Activated CD8-positive, alpha-beta T cell treated with anti-CD3 and anti-CD28 coated beads for 36 hours (primary cell): ENCODE measurements at regions not wholly inside any gene's neighbourhood (a gene's known extent, or its start where the extent isn't known, plus 50 kb on each side); places are given as distances from the start of the nearest gene placed in this dataset.

Experiments
- ATAC-seq: fragments of 200-7000 bp; cut with Tn5 transposase; one replicate; pipeline ENCODE4 v1.10.0; 2021; ENCODE audit warnings: mild to moderate bottlenecking, moderate library complexity
- CTCF ChIA-PET: fragments of 350-600 bp; sonication (Branson Sonifier 250); formaldehyde crosslinking; loops from one replicate; lab custom pipeline; 2021; ENCODE audit warnings: antibody characterized with exemption; lab: Charles Lee
- POLR2A ChIA-PET: fragments of 350-600 bp; sonication (Branson Sonifier 250); formaldehyde crosslinking; loops from one replicate; lab custom pipeline; 2021; ENCODE audit warnings: antibody characterized with exemption; lab: Charles Lee
- DNase-seq: peaks from one replicate; pipeline ENCODE4 v3.0.0-alpha.2; 2020
- H3K27ac Mint-ChIP-seq: one replicate; pipeline ENCODE4 v1.8.0; 2021; ENCODE audit warnings: mild to moderate bottlenecking, mixed read lengths
- H3K27me3 Mint-ChIP-seq: one replicate; pipeline ENCODE4 v1.8.0; 2021; ENCODE audit warnings: mixed read lengths
- H3K36me3 Mint-ChIP-seq: one replicate; pipeline ENCODE4 v1.8.0; 2021; ENCODE audit warnings: low read depth, mixed read lengths
- H3K4me1 Mint-ChIP-seq: one replicate; pipeline ENCODE4 v1.8.0; 2021; ENCODE audit warnings: low read depth, mixed read lengths
- H3K4me3 Mint-ChIP-seq: one replicate; pipeline ENCODE4 v1.8.0; 2021; ENCODE audit warnings: mild to moderate bottlenecking, moderate library complexity, mixed read lengths
- H3K9me3 Mint-ChIP-seq: one replicate; pipeline ENCODE4 v1.8.0; 2021; ENCODE audit warnings: mixed read lengths
- intact Hi-C: fragments of 100-400 bp; cut with micrococcal nuclease; formaldehyde crosslinking; loops from one replicate; pipeline ENCODE4 v1.10.0; 2022
- TF ChIP-seq, protein P1 (sequence below): fragments of 200-600 bp; IDR thresholded peaks from one replicate; pipeline ENCODE4 v1.8.0; 2022; ENCODE audit warnings: antibody characterized with exemption, mild to moderate bottlenecking

GRCh38 chr10:64060389-64060788 is 539.2 kb downstream of the REEP3 start:
- TF ChIP-seq, protein P1, sequence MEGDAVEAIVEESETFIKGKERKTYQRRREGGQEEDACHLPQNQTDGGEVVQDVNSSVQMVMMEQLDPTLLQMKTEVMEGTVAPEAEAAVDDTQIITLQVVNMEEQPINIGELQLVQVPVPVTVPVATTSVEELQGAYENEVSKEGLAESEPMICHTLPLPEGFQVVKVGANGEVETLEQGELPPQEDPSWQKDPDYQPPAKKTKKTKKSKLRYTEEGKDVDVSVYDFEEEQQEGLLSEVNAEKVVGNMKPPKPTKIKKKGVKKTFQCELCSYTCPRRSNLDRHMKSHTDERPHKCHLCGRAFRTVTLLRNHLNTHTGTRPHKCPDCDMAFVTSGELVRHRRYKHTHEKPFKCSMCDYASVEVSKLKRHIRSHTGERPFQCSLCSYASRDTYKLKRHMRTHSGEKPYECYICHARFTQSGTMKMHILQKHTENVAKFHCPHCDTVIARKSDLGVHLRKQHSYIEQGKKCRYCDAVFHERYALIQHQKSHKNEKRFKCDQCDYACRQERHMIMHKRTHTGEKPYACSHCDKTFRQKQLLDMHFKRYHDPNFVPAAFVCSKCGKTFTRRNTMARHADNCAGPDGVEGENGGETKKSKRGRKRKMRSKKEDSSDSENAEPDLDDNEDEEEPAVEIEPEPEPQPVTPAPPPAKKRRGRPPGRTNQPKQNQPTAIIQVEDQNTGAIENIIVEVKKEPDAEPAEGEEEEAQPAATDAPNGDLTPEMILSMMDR: no peak
- Mint-ChIP-seq H3K27ac (no peak overlapping the region), H3K27me3 (peaks cover 1% of the 10 kb centered on the region), H3K4me3 (no peak overlapping the region), H3K36me3 (no peaks in the 10 kb centered on the region), H3K9me3 (no peaks in the 10 kb centered on the region), H3K4me1 (no peaks in the 10 kb centered on the region)
- ChIA-PET POLR2A (no interaction called here), CTCF (no interaction called here)
- intact Hi-C loops: no loop called here
- DNase-seq (no peak), ATAC-seq (no peak)

GRCh38 chr10:64062793-64063192 is 541.6 kb downstream of the REEP3 start:
- Mint-ChIP-seq H3K4me1 (no peaks in the 10 kb centered on the region), H3K36me3 (no peaks in the 10 kb centered on the region), H3K27me3 (peaks cover 1% of the 10 kb centered on the region), H3K4me3 (no peak overlapping the region), H3K9me3 (no peaks in the 10 kb centered on the region), H3K27ac (no peak overlapping the region)
- TF ChIP-seq, protein P1: no peak
- intact Hi-C loops: no loop called here
- POLR2A ChIA-PET: interaction anchor here (1.1 kb wide), 1 partner anchor 401 kb away, joined by 3 read pairs; no protein-coding TSS in a partner anchor
- CTCF ChIA-PET: interaction anchor here (2.3 kb wide), 1 partner anchor 21 kb away, joined by 8 read pairs; no protein-coding TSS in a partner anchor
- DNase-seq (no peak), ATAC-seq (no peak)

DNA sequence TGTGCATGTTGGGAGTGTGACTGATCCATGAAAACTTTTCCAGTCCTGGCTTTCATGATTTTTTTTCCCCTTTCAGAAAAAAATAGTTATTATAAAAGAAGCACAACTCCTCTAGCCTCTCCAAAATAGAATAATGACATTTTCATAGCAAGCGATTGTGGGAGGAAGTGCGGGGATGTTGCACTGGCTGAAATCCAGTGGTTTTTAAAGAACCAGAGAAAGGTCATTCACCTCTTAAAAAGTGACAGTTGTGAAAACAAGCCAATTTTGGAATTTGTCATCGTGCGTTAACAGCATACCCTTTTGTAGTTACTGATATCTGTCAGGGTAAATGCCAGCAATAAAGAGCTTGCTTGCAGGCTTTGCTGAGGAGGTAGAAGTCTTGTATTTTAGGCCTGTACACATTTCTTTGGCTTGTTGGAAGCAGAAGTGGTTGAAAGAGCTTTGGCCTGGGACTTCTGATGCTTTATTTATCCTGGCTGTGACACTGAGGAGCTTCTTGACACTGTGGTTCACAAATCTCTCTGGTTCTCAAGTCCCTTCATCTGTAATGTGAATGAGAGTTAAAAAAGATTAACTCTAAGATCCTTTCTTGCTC is 545.9 kb downstream of the REEP3 start:
- TF ChIP-seq, protein P1: no peak
- intact Hi-C loops: no loop called here
- no peak for ATAC-seq
- Mint-ChIP-seq H3K36me3 (no peaks in the 10 kb centered on the region), H3K27me3 (peaks cover 1% of the 10 kb centered on the region), H3K9me3 (no peaks in the 10 kb centered on the region), H3K4me1 (no peaks in the 10 kb centered on the region), H3K27ac (no peak overlapping the region), H3K4me3 (no peak overlapping the region)
- POLR2A ChIA-PET: no interaction called here
- DNase-seq: no peak
- CTCF ChIA-PET: no interaction called here

GRCh38 chr10:64067859-64068258 is 546.7 kb downstream of the REEP3 start:
- TF ChIP-seq, protein P1: no peak
- Mint-ChIP-seq H3K4me1 (no peaks in the 10 kb centered on the region), H3K4me3 (no peak overlapping the region), H3K27ac (no peak overlapping the region), H3K36me3 (no peaks in the 10 kb centered on the region), H3K9me3 (no peaks in the 10 kb centered on the region), H3K27me3 (peaks cover 1% of the 10 kb centered on the region)
- intact Hi-C loops: no loop called here
- no peak for DNase-seq
- no peak for ATAC-seq
- ChIA-PET CTCF (no interaction called here), POLR2A (no interaction called here)

DNA sequence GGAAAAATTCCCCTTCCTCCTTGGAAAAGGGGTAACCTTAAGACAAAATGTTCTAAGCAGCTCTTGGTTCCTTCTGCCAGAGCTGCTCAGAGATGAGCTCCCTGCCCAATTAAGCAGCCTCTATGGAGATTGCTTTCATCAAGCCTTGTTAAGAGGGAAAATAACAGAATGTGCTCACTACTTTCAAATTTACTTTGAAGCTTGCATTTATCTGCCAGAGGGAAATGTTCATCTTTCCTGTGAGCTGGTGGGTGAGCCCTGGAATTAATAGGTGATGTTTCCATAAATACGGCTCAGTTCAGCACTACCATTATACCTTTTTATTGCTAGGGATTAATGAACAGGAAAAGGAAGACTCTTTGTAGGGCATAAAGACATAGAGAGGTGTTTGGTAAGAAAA is 549.0 kb downstream of the REEP3 start:
- DNase-seq: no peak
- POLR2A ChIA-PET: interaction anchor here (1.6 kb wide), 1 partner anchor 16 kb away, joined by 4 read pairs; no protein-coding TSS in a partner anchor
- no peak overlapping the region for H3K4me3 Mint-ChIP-seq
- TF ChIP-seq, protein P1: no peak
- ATAC-seq: no peak
- H3K9me3 Mint-ChIP-seq: no peaks in the 10 kb centered on the region
- H3K27me3 Mint-ChIP-seq: peaks cover 2% of the 10 kb centered on the region
- CTCF ChIA-PET: no interaction called here
- no peaks in the 10 kb centered on the region for H3K4me1 Mint-ChIP-seq
- H3K27ac Mint-ChIP-seq: no peak overlapping the region
- no peaks in the 10 kb centered on the region for H3K36me3 Mint-ChIP-seq
- intact Hi-C loops: no loop called here
